Osteocyte (in vitro differentiated cells): ENCODE measurements at regions not wholly inside any gene's neighbourhood (a gene's known extent, or its start where the extent isn't known, plus 50 kb on each side); places are given as distances from the start of the nearest gene placed in this dataset.
A peak's percentile ranks its signal among the peaks of the same experiment; 100 is the strongest.
"Not testable (repeated sequence)": the region's sequence is repeated elsewhere in the genome, so short reads cannot be mapped to it uniquely, and the experiment has no call there.

Experiments used
- DNase-seq: peaks from one replicate; pipeline ENCODE4 v3.0.0; 2021; ENCODE audit warnings: mixed read lengths; ENCODE audit not compliant: unreplicated experiment; ENCODE audit errors: extremely low spot score
- H3K27ac Mint-ChIP-seq: one replicate; pipeline ENCODE4 v1.8.0; 2021; ENCODE audit warnings: mild to moderate bottlenecking, mixed read lengths; ENCODE audit not compliant: unreplicated experiment
- H3K27me3 Mint-ChIP-seq: one replicate; pipeline ENCODE4 v1.8.0; 2021; ENCODE audit warnings: mixed read lengths; ENCODE audit not compliant: unreplicated experiment
- H3K36me3 Mint-ChIP-seq: one replicate; pipeline ENCODE4 v1.8.0; 2021; ENCODE audit warnings: mixed read lengths; ENCODE audit not compliant: unreplicated experiment
- H3K4me1 Mint-ChIP-seq: one replicate; pipeline ENCODE4 v1.8.0; 2021; ENCODE audit warnings: mixed read lengths; ENCODE audit not compliant: unreplicated experiment
- H3K4me3 Mint-ChIP-seq: one replicate; pipeline ENCODE4 v1.8.0; 2021; ENCODE audit warnings: mild to moderate bottlenecking, moderate library complexity, mixed read lengths; ENCODE audit not compliant: unreplicated experiment
- H3K9me3 Mint-ChIP-seq: one replicate; pipeline ENCODE4 v1.8.0; 2021; ENCODE audit warnings: mixed read lengths; ENCODE audit not compliant: unreplicated experiment
- CTCF ChIP-seq: fragments of 200-600 bp; sonication (generic); IDR thresholded peaks from 2 replicates; pipeline ENCODE4 v1.5.0; 2021; ENCODE audit warnings: antibody characterized with exemption, mild to moderate bottlenecking, moderate library complexity

DNA sequence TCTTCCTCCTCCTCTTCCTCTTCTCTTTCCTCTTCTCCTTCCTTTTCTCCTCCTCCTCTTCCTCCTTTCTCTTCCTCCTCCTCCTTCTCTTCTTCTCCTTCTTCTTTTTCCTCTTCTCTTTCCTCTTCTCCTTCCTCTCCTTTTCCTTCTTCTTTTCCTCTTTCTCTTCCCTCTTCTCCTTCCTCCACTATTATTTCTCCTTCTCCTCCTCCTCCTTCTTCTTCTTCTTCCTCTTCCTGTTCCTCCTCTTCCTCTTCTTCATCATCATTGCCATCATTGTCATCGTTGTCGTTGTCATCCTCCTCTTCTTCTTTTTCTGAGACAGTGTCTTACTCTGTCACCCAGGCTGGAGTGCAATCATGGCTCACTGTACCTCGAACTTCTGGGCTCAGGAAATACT is 256.3 kb upstream of the SOX4 start:
- Mint-ChIP-seq H3K27ac (no peak overlapping the region), H3K9me3 (peaks cover 4% of the 10 kb centered on the region), H3K36me3 (no peaks in the 10 kb centered on the region), H3K27me3 (peaks cover 3% of the 10 kb centered on the region), H3K4me3 (no peak overlapping the region), H3K4me1 (no peaks in the 10 kb centered on the region)
- no peak for TF ChIP-seq CTCF
- no peak for DNase-seq

- Mint-ChIP-seq H3K36me3 (no peaks in the 10 kb centered on the region), H3K4me1 (no peaks in the 10 kb centered on the region), H3K4me3 (no peak overlapping the region), H3K27ac (no peak overlapping the region), H3K9me3 (peaks cover 10% of the 10 kb centered on the region), H3K27me3 (peaks cover 3% of the 10 kb centered on the region)
- DNase-seq: no peak
- TF ChIP-seq CTCF: no peak
These were observed 253.0 kb upstream of the SOX4 start for GRCh38 chr6:21340573-21340972.

- Mint-ChIP-seq H3K27me3 (peaks cover 3% of the 10 kb centered on the region), H3K9me3 (peaks cover 10% of the 10 kb centered on the region), H3K4me3 (no peak overlapping the region), H3K4me1 (no peaks in the 10 kb centered on the region), H3K27ac (no peak overlapping the region), H3K36me3 (no peaks in the 10 kb centered on the region)
- no peak for TF ChIP-seq CTCF
- DNase-seq: no peak
These were observed 251.6 kb upstream of the SOX4 start for GRCh38 chr6:21341910-21342309.

- Mint-ChIP-seq H3K4me3 (no peak overlapping the region), H3K27ac (no peak overlapping the region), H3K36me3 (no peaks in the 10 kb centered on the region), H3K4me1 (no peaks in the 10 kb centered on the region), H3K27me3 (peaks cover 3% of the 10 kb centered on the region), H3K9me3 (peaks cover 6% of the 10 kb centered on the region)
- TF ChIP-seq CTCF: no peak
- DNase-seq: no peak
These were observed 251.1 kb upstream of the SOX4 start for GRCh38 chr6:21342501-21342900.

DNA sequence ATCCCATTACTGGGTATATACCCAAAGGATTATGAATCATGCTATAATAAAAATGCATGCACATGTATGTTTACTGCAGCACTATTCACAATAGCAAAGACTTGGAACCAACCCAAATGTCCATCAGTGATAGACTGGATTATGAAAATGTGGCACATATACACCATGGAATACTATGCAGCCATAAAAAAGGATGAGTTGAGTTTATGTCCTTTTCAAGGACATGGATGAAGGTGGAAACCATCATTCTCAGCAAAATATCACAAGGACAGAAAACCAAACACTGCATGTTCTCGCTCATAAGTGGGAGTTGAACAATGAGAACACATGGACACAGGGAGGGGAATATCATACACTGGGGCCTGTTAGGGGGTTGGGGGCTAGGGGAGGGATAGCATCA is 247.8 kb upstream of the SOX4 start:
- H3K27ac Mint-ChIP-seq, H3K27me3 Mint-ChIP-seq, H3K36me3 Mint-ChIP-seq, H3K4me3 Mint-ChIP-seq, H3K9me3 Mint-ChIP-seq, DNase-seq: not testable (repeated sequence)
- H3K4me1 Mint-ChIP-seq: peaks cover 16% of the 10 kb centered on the region

DNA sequence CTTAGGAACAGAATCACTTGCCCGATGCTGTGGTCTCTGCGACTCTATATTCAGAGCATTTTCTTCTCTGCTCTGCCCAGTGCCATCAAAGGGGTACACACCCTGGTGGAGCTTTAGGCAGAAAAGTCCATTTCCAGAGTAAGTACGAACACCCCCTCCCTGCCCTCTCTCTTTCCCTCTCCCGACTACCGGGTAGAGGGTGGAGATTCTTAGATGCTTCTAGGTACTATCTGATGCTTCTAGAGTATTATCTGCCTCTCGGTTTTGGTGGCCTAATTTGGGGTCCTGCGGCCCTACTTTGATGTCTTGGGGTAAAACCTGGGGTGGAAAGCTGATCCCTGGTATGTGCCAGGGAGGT is 245.4 kb upstream of the SOX4 start:
- H3K27ac Mint-ChIP-seq: peak overlapping the region; percentile 76
- peak overlapping the region; percentile 46 for H3K4me3 Mint-ChIP-seq
- no peak for DNase-seq
- H3K4me1 Mint-ChIP-seq: peaks cover 16% of the 10 kb centered on the region
- H3K27me3 Mint-ChIP-seq: no peaks in the 10 kb centered on the region
- peaks cover 6% of the 10 kb centered on the region for H3K9me3 Mint-ChIP-seq
- H3K36me3 Mint-ChIP-seq: no peaks in the 10 kb centered on the region
- no peak for TF ChIP-seq CTCF
